Astrocyte of the hippocampus (primary cell): ENCODE measurements at regions not wholly inside any gene's neighbourhood (a gene's known extent, or its start where the extent isn't known, plus 50 kb on each side); places are given as distances from the start of the nearest gene placed in this dataset.

Experiments used
- DNase-seq: peaks from one replicate; pipeline ENCODE4 v3.0.0; 2011; ENCODE audit warnings: low read depth, low spot score

- DNase-seq, result no peak
Measured at GRCh38 chr4:8736090-8736825, 135.4 kb downstream of the HMX1 start.

GRCh38 chr4:8735236-8736089 is 136.2 kb downstream of the HMX1 start:
- DNase-seq, result no peak

- DNase-seq, result no peak
Measured at GRCh38 chr4:8732681-8733243, 138.9 kb downstream of the HMX1 start.

GRCh38 chr4:8732092-8732491 is 139.5 kb downstream of the CPZ start:
- no peak for DNase-seq

- no peak for DNase-seq
Measured at GRCh38 chr4:8731364-8731763, 138.8 kb downstream of the CPZ start.

- no peak for DNase-seq
Measured at GRCh38 chr4:8730681-8731080, 138.1 kb downstream of the CPZ start.

- DNase-seq, result no peak
Measured at GRCh38 chr4:8730159-8730558, 137.6 kb downstream of the CPZ start.

- no peak for DNase-seq
Measured at GRCh38 chr4:8729408-8730149, 137.0 kb downstream of the CPZ start.

- DNase-seq, result no peak
Measured at GRCh38 chr4:8728536-8729407, 136.2 kb downstream of the CPZ start.

GRCh38 chr4:8727546-8728510 is 135.3 kb downstream of the CPZ start:
- no peak for DNase-seq

- no peak for DNase-seq
Measured at GRCh38 chr4:8727131-8727530, 134.6 kb downstream of the CPZ start.

- no peak for DNase-seq
Measured at GRCh38 chr4:8726344-8726851, 133.8 kb downstream of the CPZ start.

GRCh38 chr4:8725845-8726244 is 133.3 kb downstream of the CPZ start:
- no peak for DNase-seq

- no peak for DNase-seq
Measured at GRCh38 chr4:8725071-8725841, 132.7 kb downstream of the CPZ start.

- DNase-seq, result no peak
Measured at GRCh38 chr4:8724436-8725070, 132.0 kb downstream of the CPZ start.

GRCh38 chr4:8723222-8723980 is 130.8 kb downstream of the CPZ start:
- DNase-seq, result no peak

GRCh38 chr4:8722556-8722955 is 130.0 kb downstream of the CPZ start:
- DNase-seq, result no peak

GRCh38 chr4:8721621-8722020 is 129.1 kb downstream of the CPZ start:
- DNase-seq, result no peak
